HEK293 (cell line): ENCODE measurements at regions not wholly inside any gene's neighbourhood (a gene's known extent, or its start where the extent isn't known, plus 50 kb on each side); places are given as distances from the start of the nearest gene placed in this dataset.
"Not testable (repeated sequence)": the region's sequence is repeated elsewhere in the genome, so short reads cannot be mapped to it uniquely, and the experiment has no call there.

Experiments used
- CTCF ChIA-PET: fragments of 350-600 bp; formaldehyde crosslinking; extraction: SDS; loops from one replicate; lab custom pipeline; 2021; ENCODE audit warnings: antibody characterized with exemption; lab: Yijun Ruan, JAX
- POLR2A ChIA-PET: fragments of 300-600 bp; formaldehyde crosslinking; extraction: SDS; loops from one replicate; lab custom pipeline; 2020; ENCODE audit warnings: antibody characterized with exemption, inconsistent platforms; lab: Yijun Ruan, JAX
- H3K27ac ChIP-seq: fragments of 200-500 bp; sonication (Bioruptor generic); 2 replicates; pipeline ENCODE4 v1.5.1; 2014; ENCODE audit warnings: low read depth, low read length, control low read depth, inconsistent platforms; ENCODE audit errors: extremely low read depth
- H3K36me3 ChIP-seq, 2 experiments: fragments of 200-500 bp in 1 of 2; sonication (Bioruptor generic) in 1 of 2; 1 replicate in 1 of 2; 2 replicates in 1 of 2; pipeline ENCODE4 v1.5.1; 2014 to 2017; ENCODE audit warnings: inconsistent platforms in 2 of 2, low read length in 2 of 2; ENCODE audit not compliant: control insufficient read depth in 2 of 2, insufficient read depth in 1 of 2
- H3K4me1 ChIP-seq: fragments of 200-500 bp; sonication (Bioruptor generic); 2 replicates; pipeline ENCODE4 v1.5.1; 2014; ENCODE audit warnings: mild to moderate bottlenecking, low read length, inconsistent platforms; ENCODE audit not compliant: control insufficient read depth, insufficient read depth
- H3K4me3 ChIP-seq: 2 replicates; pipeline ENCODE4 v1.5.1; 2011; ENCODE audit warnings: low read depth, mild to moderate bottlenecking, control low read depth, low read length, moderate library complexity
- H3K9me3 ChIP-seq: fragments of 200-500 bp; sonication (Bioruptor generic); 2 replicates; pipeline ENCODE4 v1.5.1; 2014; ENCODE audit warnings: low read depth, low read length, inconsistent platforms; ENCODE audit not compliant: control insufficient read depth, insufficient read depth
- GLI2 ChIP-seq: fragments of 450-650 bp; formaldehyde crosslinking; IDR thresholded peaks from 2 replicates; pipeline ENCODE4; 2017; ENCODE audit warnings: missing biosample characterization, missing genetic modification characterization, low read depth, borderline replicate concordance
- SETDB1 ChIP-seq: IDR thresholded peaks from one replicate; pipeline ENCODE4 v1.6.1; 2017; ENCODE audit warnings: mild to moderate bottlenecking, low read length, moderate library complexity, mixed read lengths; ENCODE audit not compliant: insufficient read length
- ZBTB17 ChIP-seq: fragments of 450-650 bp; formaldehyde crosslinking; IDR thresholded peaks from 2 replicates; pipeline ENCODE4 v1.5.1; 2016; ENCODE audit warnings: missing biosample characterization, missing genetic modification characterization
- ZNF169 ChIP-seq: fragments of 450-650 bp; formaldehyde crosslinking; IDR thresholded peaks from 2 replicates; pipeline ENCODE4 v1.5.1; 2016; ENCODE audit warnings: missing biosample characterization, missing genetic modification characterization
- ZNF239 ChIP-seq: fragments of 450-650 bp; formaldehyde crosslinking; IDR thresholded peaks from 2 replicates; pipeline ENCODE4 v1.5.1; 2016; ENCODE audit warnings: missing biosample characterization, missing genetic modification characterization
- ZNF423 ChIP-seq: fragments of 450-650 bp; formaldehyde crosslinking; IDR thresholded peaks from 2 replicates; pipeline ENCODE4 v1.5.1; 2016; ENCODE audit warnings: missing biosample characterization, missing genetic modification characterization
- ZNF501 ChIP-seq: fragments of 450-650 bp; formaldehyde crosslinking; IDR thresholded peaks from 2 replicates; pipeline ENCODE4 v1.5.1; 2016; ENCODE audit warnings: missing biosample characterization, missing genetic modification characterization
- ZNF610 ChIP-seq: fragments of 450-650 bp; formaldehyde crosslinking; IDR thresholded peaks from 2 replicates; pipeline ENCODE4 v1.5.1; 2016; ENCODE audit warnings: missing biosample characterization, missing genetic modification characterization, borderline replicate concordance
- ZNF658 ChIP-seq: fragments of 450-650 bp; formaldehyde crosslinking; IDR thresholded peaks from 2 replicates; pipeline ENCODE4; 2016; ENCODE audit warnings: missing biosample characterization, missing genetic modification characterization
- ZNF747 ChIP-seq: fragments of 450-650 bp; formaldehyde crosslinking; IDR thresholded peaks from 2 replicates; pipeline ENCODE4 v1.5.1; 2016; ENCODE audit warnings: missing biosample characterization, missing genetic modification characterization
- ZNF792 ChIP-seq: fragments of 450-650 bp; formaldehyde crosslinking; IDR thresholded peaks from 2 replicates; pipeline ENCODE4 v1.5.1; 2016; ENCODE audit warnings: missing biosample characterization, missing genetic modification characterization
- ZNF837 ChIP-seq: fragments of 450-650 bp; formaldehyde crosslinking; IDR thresholded peaks from 2 replicates; pipeline ENCODE4 v1.5.1; 2016; ENCODE audit warnings: missing biosample characterization, missing genetic modification characterization
- ZXDB ChIP-seq: fragments of 450-650 bp; formaldehyde crosslinking; IDR thresholded peaks from 2 replicates; pipeline ENCODE4 v1.5.1; 2016; ENCODE audit warnings: missing biosample characterization, missing genetic modification characterization
- TF ChIP-seq, protein P1 (sequence below): fragments of 450-650 bp; formaldehyde crosslinking; IDR thresholded peaks from 2 replicates; pipeline ENCODE4 v1.5.1; 2016; ENCODE audit warnings: missing biosample characterization, missing genetic modification characterization
- TF ChIP-seq, protein P2 (sequence below): fragments of 450-650 bp; formaldehyde crosslinking; IDR thresholded peaks from 2 replicates; pipeline ENCODE4 v1.5.1; 2016; ENCODE audit warnings: missing biosample characterization, missing genetic modification characterization, low read depth
- TF ChIP-seq, protein P3 (sequence below): fragments of 450-650 bp; formaldehyde crosslinking; IDR thresholded peaks from 2 replicates; pipeline ENCODE4 v1.5.1; 2016; ENCODE audit warnings: missing biosample characterization, missing genetic modification characterization
- TF ChIP-seq, protein P4 (sequence below): fragments of 450-650 bp; formaldehyde crosslinking; IDR thresholded peaks from 2 replicates; pipeline ENCODE4 v1.5.1; 2016; ENCODE audit warnings: missing biosample characterization, missing genetic modification characterization

DNA sequence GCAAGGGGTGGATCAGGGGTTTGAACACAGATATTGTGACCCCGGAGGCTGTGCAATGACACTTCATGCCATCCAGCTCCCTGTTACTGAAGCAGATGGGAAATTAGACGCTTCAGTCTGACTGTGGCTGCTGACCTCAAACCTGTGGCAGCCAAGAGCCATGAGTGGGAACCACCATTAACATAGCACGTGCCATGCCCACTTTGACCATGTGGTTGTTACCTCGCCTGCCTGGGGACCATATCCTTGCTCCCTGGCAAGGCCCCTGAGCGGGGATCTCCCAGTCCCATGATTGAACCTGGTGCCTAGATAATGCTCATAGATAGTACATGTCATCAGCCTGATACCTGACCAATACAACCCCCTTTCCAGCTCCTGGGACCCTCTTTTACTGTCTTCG is 68.9 kb downstream of the CYP26B1 start:
- Histone ChIP-seq H3K4me1 (no peaks in the 10 kb centered on the region), H3K27ac (no peak overlapping the region), H3K9me3 (no peaks in the 10 kb centered on the region), H3K36me3 (no peaks in the 10 kb centered on the region), H3K4me3 (no peak overlapping the region)
- ChIA-PET POLR2A (no interaction called here), CTCF (interaction anchor here (0.6 kb wide), 1 partner anchor 23 kb away, joined by 5 read pairs; no protein-coding TSS in a partner anchor)
- TF ChIP-seq ZBTB17 (tag by site-specific recombination) (no peak), ZNF501 (tag by site-specific recombination) (no peak)
- TF ChIP-seq, protein P1, sequence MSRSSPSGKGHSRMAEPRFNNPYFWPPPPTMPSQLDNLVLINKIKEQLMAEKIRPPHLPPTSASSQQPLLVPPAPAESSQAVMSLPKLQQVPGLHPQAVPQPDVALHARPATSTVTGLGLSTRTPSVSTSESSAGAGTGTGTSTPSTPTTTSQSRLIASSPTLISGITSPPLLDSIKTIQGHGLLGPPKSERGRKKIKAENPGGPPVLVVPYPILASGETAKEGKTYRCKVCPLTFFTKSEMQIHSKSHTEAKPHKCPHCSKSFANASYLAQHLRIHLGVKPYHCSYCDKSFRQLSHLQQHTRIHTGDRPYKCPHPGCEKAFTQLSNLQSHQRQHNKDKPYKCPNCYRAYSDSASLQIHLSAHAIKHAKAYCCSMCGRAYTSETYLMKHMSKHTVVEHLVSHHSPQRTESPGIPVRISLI (tag by site-specific recombination), result no peak

DNA sequence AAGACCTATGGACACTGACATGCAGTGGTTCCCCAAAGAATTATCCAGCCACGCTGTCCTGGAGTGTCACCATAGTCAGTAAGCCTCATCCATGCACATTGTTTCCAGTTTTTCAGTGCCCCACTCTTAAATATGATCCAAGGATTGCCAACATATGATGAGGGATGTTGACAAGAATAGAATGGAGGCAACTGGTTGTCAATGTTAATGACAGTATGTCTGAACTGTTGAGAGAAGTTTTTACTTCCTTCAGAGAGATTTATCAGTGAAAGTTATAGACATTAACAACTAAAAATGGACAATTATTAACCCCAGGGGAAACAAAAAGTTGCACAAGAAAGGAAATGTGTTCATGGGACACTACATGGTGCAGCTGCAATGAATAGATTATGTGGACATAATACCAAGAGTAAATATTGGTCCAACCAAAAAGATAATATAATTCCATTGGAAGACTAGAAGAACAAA is 69.9 kb downstream of the CYP26B1 start:
- TF ChIP-seq ZNF423 (tag by site-specific recombination) (no peak), ZNF610 (no peak), ZNF792 (tag by site-specific recombination) (no peak), ZNF658 (tag by site-specific recombination) (no peak), ZNF239 (tag by site-specific recombination) (no peak), ZNF747 (tag by site-specific recombination) (no peak), ZNF837 (no peak)
- TF ChIP-seq, protein P2, sequence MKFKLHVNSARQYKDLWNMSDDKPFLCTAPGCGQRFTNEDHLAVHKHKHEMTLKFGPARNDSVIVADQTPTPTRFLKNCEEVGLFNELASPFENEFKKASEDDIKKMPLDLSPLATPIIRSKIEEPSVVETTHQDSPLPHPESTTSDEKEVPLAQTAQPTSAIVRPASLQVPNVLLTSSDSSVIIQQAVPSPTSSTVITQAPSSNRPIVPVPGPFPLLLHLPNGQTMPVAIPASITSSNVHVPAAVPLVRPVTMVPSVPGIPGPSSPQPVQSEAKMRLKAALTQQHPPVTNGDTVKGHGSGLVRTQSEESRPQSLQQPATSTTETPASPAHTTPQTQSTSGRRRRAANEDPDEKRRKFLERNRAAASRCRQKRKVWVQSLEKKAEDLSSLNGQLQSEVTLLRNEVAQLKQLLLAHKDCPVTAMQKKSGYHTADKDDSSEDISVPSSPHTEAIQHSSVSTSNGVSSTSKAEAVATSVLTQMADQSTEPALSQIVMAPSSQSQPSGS (tag by site-specific recombination), result no peak
- ChIA-PET CTCF (interaction anchor here (0.8 kb wide), 1 partner anchor 143 kb away, joined by 4 read pairs; no protein-coding TSS in a partner anchor), POLR2A (no interaction called here)
- Histone ChIP-seq H3K4me1 (no peaks in the 10 kb centered on the region), H3K9me3 (no peaks in the 10 kb centered on the region), H3K36me3 (no peaks in the 10 kb centered on the region), H3K27ac (no peak overlapping the region), H3K4me3 (no peak overlapping the region)

DNA sequence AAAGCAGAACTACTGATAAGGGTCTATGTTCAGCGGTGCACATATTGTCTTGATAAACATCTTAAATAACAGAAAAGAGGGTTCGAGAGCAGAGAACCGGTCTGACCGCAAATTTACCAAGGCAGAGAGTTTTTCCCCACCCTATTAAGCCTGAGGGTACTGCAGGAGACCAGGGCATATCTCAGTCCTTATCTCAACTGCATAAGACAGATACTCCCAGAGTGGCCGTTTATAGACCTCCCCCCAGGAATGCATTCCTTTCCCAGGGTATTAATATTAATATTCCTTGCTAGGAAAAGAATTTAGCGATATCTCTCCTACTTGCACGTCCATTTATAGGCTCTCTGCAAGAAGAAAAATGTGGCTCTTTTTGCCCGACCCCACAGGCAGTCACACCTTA is 74.3 kb downstream of the CYP26B1 start:
- H3K4me1 ChIP-seq, POLR2A ChIA-PET, H3K36me3 ChIP-seq, H3K4me3 ChIP-seq, H3K9me3 ChIP-seq, CTCF ChIA-PET, H3K27ac ChIP-seq: not testable (repeated sequence)
- peak; percentile 51 for TF ChIP-seq SETDB1

DNA sequence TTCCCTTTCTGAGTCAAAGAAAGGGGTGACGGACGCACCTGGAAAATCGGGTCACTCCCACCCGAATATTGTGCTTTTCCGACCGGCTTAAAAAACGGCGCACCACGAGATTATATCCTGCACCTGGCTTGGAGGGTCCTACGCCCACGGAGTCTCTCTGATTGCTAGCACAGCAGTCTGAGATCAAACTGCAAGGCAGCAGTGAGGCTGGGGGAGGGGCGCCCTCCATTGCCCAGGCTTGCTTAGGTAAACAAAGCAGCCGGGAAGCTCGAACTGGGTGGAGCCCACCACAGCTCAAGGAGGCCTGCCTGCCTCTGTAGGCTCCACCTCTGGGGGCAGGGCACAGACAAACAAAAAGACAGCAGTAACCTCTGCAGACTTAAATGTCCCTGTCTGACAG is 83.5 kb downstream of the CYP26B1 start:
- H3K9me3 ChIP-seq, H3K4me1 ChIP-seq, POLR2A ChIA-PET, H3K36me3 ChIP-seq, H3K27ac ChIP-seq, CTCF ChIA-PET, H3K4me3 ChIP-seq: not testable (repeated sequence)

DNA sequence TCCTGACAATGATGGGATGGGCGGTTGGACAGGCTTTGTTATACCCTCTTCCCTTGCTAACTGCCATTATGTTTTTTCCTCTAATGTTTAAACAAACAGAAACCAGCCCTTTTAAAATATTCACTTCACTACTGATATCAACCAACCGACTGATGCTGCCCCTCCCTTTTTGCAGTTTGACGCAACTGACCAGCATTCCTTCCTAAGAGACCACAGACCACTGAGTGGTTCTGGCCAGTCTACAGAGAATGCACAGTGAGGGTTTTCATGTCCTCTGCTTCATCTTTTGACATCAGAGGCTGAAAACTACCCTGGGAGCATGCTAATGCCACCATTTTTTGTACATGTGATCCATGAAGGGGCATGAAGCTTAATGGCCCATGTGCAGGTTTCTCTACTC is 85.3 kb downstream of the CYP26B1 start:
- Histone ChIP-seq H3K4me1 (no peaks in the 10 kb centered on the region), H3K9me3 (no peaks in the 10 kb centered on the region), H3K4me3 (no peak overlapping the region)
- ChIA-PET CTCF (interaction anchor here (0.6 kb wide), 1 partner anchor 540 kb away, joined by 3 read pairs; no protein-coding TSS in a partner anchor), POLR2A (no interaction called here)
- TF ChIP-seq, protein P3, sequence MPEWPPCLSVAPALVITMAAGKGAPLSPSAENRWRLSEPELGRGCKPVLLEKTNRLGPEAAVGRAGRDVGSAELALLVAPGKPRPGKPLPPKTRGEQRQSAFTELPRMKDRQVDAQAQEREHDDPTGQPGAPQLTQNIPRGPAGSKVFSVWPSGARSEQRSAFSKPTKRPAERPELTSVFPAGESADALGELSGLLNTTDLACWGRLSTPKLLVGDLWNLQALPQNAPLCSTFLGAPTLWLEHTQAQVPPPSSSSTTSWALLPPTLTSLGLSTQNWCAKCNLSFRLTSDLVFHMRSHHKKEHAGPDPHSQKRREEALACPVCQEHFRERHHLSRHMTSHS (tag by site-specific recombination), result no peak
- TF ChIP-seq GLI2 (tag by site-specific recombination), result no peak
- TF ChIP-seq, protein P4, sequence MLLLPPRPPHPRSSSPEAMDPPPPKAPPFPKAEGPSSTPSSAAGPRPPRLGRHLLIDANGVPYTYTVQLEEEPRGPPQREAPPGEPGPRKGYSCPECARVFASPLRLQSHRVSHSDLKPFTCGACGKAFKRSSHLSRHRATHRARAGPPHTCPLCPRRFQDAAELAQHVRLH (tag by site-specific recombination), result no peak
- no peak for TF ChIP-seq ZXDB
- TF ChIP-seq ZNF169 (tag by site-specific recombination), result no peak
- TF ChIP-seq ZBTB17 (tag by site-specific recombination), result no peak
- TF ChIP-seq, all 188 proteins: peak for 0
- H3K36me3 ChIP-seq, result no peaks in the 10 kb centered on the region
- H3K27ac ChIP-seq, result no peak overlapping the region
